CD14-positive monocyte (primary cell): ENCODE measurements at regions not wholly inside any gene's neighbourhood (a gene's known extent, or its start where the extent isn't known, plus 50 kb on each side); places are given as distances from the start of the nearest gene placed in this dataset.

Source experiments
- DNase-seq, 3 donors: peaks; one replicate each; pipeline ENCODE4 v3.0.0-alpha.2; 2011 to 2022
- H2AFZ ChIP-seq: 2 replicates; pipeline ENCODE4 v1.6.0; 2012; ENCODE audit warnings: mild to moderate bottlenecking, low read depth, low read length, inconsistent platforms; ENCODE audit not compliant: insufficient read depth, poor library complexity, severe bottlenecking
- H3K27ac ChIP-seq, 2 donors: 1 replicate in 1 of 2; 2 replicates in 1 of 2; pipeline ENCODE4 v1.5.1; 2012 to 2013; ENCODE audit warnings: low read length in 2 of 2, control low read depth in 1 of 2, inconsistent platforms in 1 of 2, low read depth in 1 of 2, mild to moderate bottlenecking in 1 of 2
- H3K27me3 ChIP-seq, 2 donors: one replicate each; pipeline versions ENCODE4 v1.6.0 to v1.6.1; 2011 to 2013; ENCODE audit warnings: low read length in 2 of 2; ENCODE audit not compliant: control insufficient read depth in 2 of 2, insufficient read depth in 2 of 2
- H3K36me3 ChIP-seq, 2 donors: replicated peaks in 1 of 2; 1 replicate in 1 of 2; 2 replicates in 1 of 2; pipeline versions ENCODE4 v1.5.1 to v1.6.1; 2012 to 2013; ENCODE audit warnings: low read length in 2 of 2, control low read depth in 1 of 2, inconsistent platforms in 1 of 2, mild to moderate bottlenecking in 1 of 2; ENCODE audit not compliant: insufficient read depth in 2 of 2, control insufficient read depth in 1 of 2
- H3K4me1 ChIP-seq, 2 donors: 1 replicate in 1 of 2; 2 replicates in 1 of 2; pipeline versions ENCODE4 v1.5.1 to v1.6.1; 2012 to 2013; ENCODE audit warnings: low read length in 2 of 2, control low read depth in 1 of 2, inconsistent platforms in 1 of 2, mild to moderate bottlenecking in 1 of 2, moderate library complexity in 1 of 2; ENCODE audit not compliant: insufficient read depth in 2 of 2, control insufficient read depth in 1 of 2
- H3K4me2 ChIP-seq: replicated peaks from 2 replicates; pipeline ENCODE3; 2012; ENCODE audit warnings: low read length, moderate library complexity, mild to moderate bottlenecking; ENCODE audit not compliant: poor library complexity, severe bottlenecking; ENCODE audit errors: extremely low read depth
- H3K4me3 ChIP-seq, 3 experiments: fragments of 200-600 bp in 1 of 3; sonication (generic) in 1 of 3; replicated peaks in 1 of 3; 1 replicate in 2 of 3; 2 replicates in 1 of 3; pipeline ENCODE4 v1.5.1; 2011 to 2013; ENCODE audit warnings: low read length in 3 of 3, mild to moderate bottlenecking in 3 of 3, control low read depth in 2 of 3, low read depth in 2 of 3, inconsistent platforms in 1 of 3, moderate library complexity in 1 of 3
- H3K79me2 ChIP-seq: 2 replicates; pipeline ENCODE4 v1.6.0; 2012; ENCODE audit warnings: mild to moderate bottlenecking, control low read depth, inconsistent platforms, low read length, moderate library complexity; ENCODE audit not compliant: insufficient read depth
- H3K9ac ChIP-seq: 2 replicates; pipeline ENCODE4 v1.6.0; 2017; ENCODE audit warnings: low read length, mild to moderate bottlenecking; ENCODE audit not compliant: insufficient read depth, poor library complexity, severe bottlenecking
- H3K9me3 ChIP-seq, 2 donors: replicated peaks in 1 of 2; 1 replicate in 1 of 2; 2 replicates in 1 of 2; pipeline versions ENCODE4 v1.5.1 to v1.6.1; 2012 to 2013; ENCODE audit warnings: low read length in 2 of 2, control low read depth in 1 of 2; ENCODE audit not compliant: control insufficient read depth in 1 of 2, insufficient read depth in 1 of 2
- H4K20me1 ChIP-seq: 2 replicates; pipeline ENCODE4 v1.6.0; 2012; ENCODE audit warnings: mild to moderate bottlenecking, low read length, control low read depth, moderate library complexity; ENCODE audit not compliant: insufficient read depth
- H3K27ac Mint-ChIP-seq, 7 donors: one replicate each; pipeline ENCODE4 v1.8.0; 2020; ENCODE audit warnings: mild to moderate bottlenecking in 7 of 7, mixed read lengths in 7 of 7, moderate library complexity in 6 of 7, inconsistent platforms in 2 of 7
- H3K27me3 Mint-ChIP-seq, 3 donors: one replicate each; pipeline ENCODE4 v1.8.0; 2021 to 2022; ENCODE audit warnings: low read depth in 3 of 3, mild to moderate bottlenecking in 3 of 3, mixed read lengths in 3 of 3, moderate library complexity in 3 of 3, inconsistent platforms in 1 of 3
- H3K36me3 Mint-ChIP-seq, 2 donors: one replicate each; pipeline ENCODE4 v1.8.0; 2020; ENCODE audit warnings: mixed read lengths in 2 of 2, inconsistent platforms in 1 of 2, mild to moderate bottlenecking in 1 of 2
- H3K4me1 Mint-ChIP-seq: one replicate; pipeline ENCODE4 v1.8.0; 2020; ENCODE audit warnings: mild to moderate bottlenecking, mixed read lengths
- H3K4me3 Mint-ChIP-seq, 2 donors: one replicate each; pipeline ENCODE4 v1.8.0; 2020; ENCODE audit warnings: mild to moderate bottlenecking in 2 of 2, mixed read lengths in 2 of 2, moderate library complexity in 1 of 2
- H3K9me3 Mint-ChIP-seq, 7 donors: one replicate each; pipeline ENCODE4 v1.8.0; 2020 to 2022; ENCODE audit warnings: mixed read lengths in 7 of 7, mild to moderate bottlenecking in 6 of 7, moderate library complexity in 6 of 7, inconsistent platforms in 2 of 7
- CTCF ChIP-seq: fragments of 200-600 bp; IDR thresholded peaks from one replicate; pipeline ENCODE4 v1.8.0; 2022; ENCODE audit warnings: antibody characterized with exemption, mild to moderate bottlenecking
- WGBS: methylation state at CpG from one replicate; pipeline ENCODE4 v1.1.5; 2013; ENCODE audit warnings: missing lambda C conversion rate; ENCODE audit not compliant: insufficient coverage; 5-methylcytosine and 5-hydroxymethylcytosine counted together
- intact Hi-C, 2 donors: fragments of 100-400 bp; cut with micrococcal nuclease; formaldehyde crosslinking; loops; one replicate each; pipeline versions ENCODE4 v1.15.0 to v1.15.1; 2023

- no peak for TF ChIP-seq CTCF
- DNase-seq: no peak
- H3K27ac ChIP-seq: no peak overlapping the region
- H3K27ac Mint-ChIP-seq: no peak overlapping the region
- H3K36me3 ChIP-seq: no peaks in the 10 kb centered on the region
- H3K4me1 ChIP-seq: no peaks in the 10 kb centered on the region
- H3K4me2 ChIP-seq: no peak overlapping the region
- H3K27me3 Mint-ChIP-seq: peaks cover 0 to 6% (median 1%) of the 10 kb centered on the region in 3 donors
- H3K79me2 ChIP-seq: no peaks in the 10 kb centered on the region
- no peaks in the 10 kb centered on the region for H4K20me1 ChIP-seq
- peaks cover 0 to 2% (median 0%) of the 10 kb centered on the region in 7 donors for H3K9me3 Mint-ChIP-seq
- no peak overlapping the region for H3K9ac ChIP-seq
- H3K4me3 Mint-ChIP-seq: no peak overlapping the region
- no peaks in the 10 kb centered on the region for H3K9me3 ChIP-seq
- no peaks in the 10 kb centered on the region for H3K36me3 Mint-ChIP-seq
- 100% methylated on average over 3 of the region's 4 CpGs for WGBS
- no peaks in the 10 kb centered on the region for H3K27me3 ChIP-seq
- H3K4me1 Mint-ChIP-seq: no peaks in the 10 kb centered on the region
- intact Hi-C loops: no loop called here
- H2AFZ ChIP-seq: no peak overlapping the region
- H3K4me3 ChIP-seq: no peak overlapping the region
Measured at GRCh38 chr7:26437003-26437532, 145.4 kb downstream of the SNX10 start.

GRCh38 chr7:26438078-26438477 lies 146.4 kb downstream of the SNX10 start:
- H3K9me3 Mint-ChIP-seq: peaks cover 0 to 3% (median 1%) of the 10 kb centered on the region in 7 donors
- no peaks in the 10 kb centered on the region for H3K79me2 ChIP-seq
- H4K20me1 ChIP-seq: no peaks in the 10 kb centered on the region
- H3K9me3 ChIP-seq: no peaks in the 10 kb centered on the region
- no peaks in the 10 kb centered on the region for H3K36me3 Mint-ChIP-seq
- no peak overlapping the region for H3K27ac Mint-ChIP-seq
- H3K9ac ChIP-seq: no peak overlapping the region
- H3K4me2 ChIP-seq: no peak overlapping the region
- no peak overlapping the region for H3K4me3 Mint-ChIP-seq
- no peak overlapping the region for H2AFZ ChIP-seq
- H3K4me1 Mint-ChIP-seq: no peaks in the 10 kb centered on the region
- H3K36me3 ChIP-seq: no peaks in the 10 kb centered on the region
- no peak overlapping the region for H3K4me3 ChIP-seq
- intact Hi-C loops: no loop called here
- H3K27ac ChIP-seq: no peak overlapping the region
- WGBS: no CpG with 5 or more reads among the region's 1 CpG
- no peaks in the 10 kb centered on the region for H3K4me1 ChIP-seq
- H3K27me3 Mint-ChIP-seq: peaks cover 0 to 6% (median 1%) of the 10 kb centered on the region in 3 donors
- DNase-seq: no peak
- no peak for TF ChIP-seq CTCF
- H3K27me3 ChIP-seq: no peaks in the 10 kb centered on the region
